ENCODE measurements at regions not wholly inside any gene's neighbourhood (a gene's known extent, or its start where the extent isn't known, plus 50 kb on each side); places are given as distances from the start of the nearest gene placed in this dataset.
"Not testable (repeated sequence)": the region's sequence is repeated elsewhere in the genome, so short reads cannot be mapped to it uniquely, and the experiment has no call there.

DNA sequence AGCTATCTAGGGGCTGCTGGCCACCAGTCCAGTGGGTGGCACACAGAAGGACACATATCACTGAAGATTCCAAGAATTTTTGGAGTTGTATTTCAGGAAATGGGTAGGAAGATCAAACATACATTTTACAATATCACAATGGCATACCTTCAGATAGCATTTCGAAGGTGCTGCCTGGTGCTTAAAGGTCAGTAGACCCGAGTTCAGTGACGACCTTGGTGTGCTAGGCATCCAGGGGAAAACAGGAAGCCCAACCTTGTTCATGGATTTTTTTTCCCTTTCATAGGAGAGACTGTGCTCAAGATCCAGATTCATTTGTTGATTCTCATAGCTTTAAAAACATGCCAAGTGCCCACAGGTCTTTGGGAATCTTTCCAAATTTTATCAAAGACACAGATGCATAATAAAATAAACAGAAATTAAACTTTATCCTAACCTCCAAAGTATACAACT is 51.0 kb upstream of the RCBTB2 start:
- no peak for DNase-seq

DNA sequence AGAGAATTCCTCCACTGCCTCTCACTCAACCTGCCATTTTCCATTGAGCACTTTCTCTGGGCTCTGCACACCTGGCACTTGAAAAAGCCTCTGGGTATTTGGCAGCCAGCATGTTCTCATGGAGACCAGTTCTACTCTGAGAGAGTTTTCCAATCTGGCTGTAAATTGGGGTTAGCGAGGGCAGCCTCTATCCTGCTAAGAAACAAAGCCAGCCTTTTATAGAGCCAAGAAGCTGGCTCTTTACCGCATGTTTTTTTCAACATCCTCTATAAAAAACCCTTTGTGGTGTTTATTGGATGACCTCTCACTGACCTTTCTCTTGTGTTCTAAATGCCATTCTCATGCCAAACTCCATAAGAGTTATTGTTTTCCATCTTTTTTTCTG is 52.6 kb upstream of the RCBTB2 start:
- DNase-seq = no peak

DNA sequence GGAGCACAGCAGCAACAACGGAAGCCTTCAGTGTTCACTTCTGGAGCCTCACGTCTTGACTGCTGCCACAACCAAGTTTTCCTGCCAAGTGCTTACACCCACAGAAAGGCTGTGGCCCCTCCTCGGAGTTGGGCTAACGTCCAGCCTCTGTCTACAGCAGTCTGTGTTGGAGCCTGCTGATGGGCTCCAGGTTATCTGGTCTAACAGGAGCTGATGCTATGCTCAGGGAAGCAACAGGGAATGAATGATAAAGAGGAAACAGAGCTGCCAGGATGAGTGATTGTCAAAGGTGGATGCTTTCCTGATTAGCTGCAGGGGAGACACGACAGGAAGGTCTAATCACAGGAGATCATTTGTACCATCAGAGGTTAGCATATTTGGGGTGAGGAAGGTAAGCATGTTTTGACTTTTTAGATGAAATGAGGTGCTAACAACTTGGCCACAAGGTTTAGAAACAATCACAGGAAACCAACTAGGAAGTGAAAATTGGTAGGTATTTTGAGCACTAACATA is 53.8 kb upstream of the RCBTB2 start:
- DNase-seq = no peak

DNA sequence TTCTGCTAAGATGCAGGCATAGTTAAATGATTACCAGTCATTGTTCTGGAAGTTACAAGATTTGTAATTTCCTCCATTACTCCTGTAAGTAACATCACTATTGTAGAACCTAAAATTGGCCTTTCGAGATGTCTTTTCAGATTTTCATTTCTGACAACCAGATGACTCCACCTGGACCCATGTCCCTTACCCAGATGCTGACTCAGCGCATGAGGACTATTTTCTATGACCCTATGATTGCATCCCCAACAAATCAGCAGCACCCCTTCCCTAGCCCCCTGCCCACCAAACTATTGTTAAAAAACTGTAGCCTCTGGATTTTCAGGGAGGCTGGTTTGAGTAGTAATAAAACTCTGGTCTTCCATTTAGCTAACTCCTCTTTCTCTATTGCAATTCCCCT is 55.2 kb upstream of the RCBTB2 start:
- no peak for DNase-seq

DNA sequence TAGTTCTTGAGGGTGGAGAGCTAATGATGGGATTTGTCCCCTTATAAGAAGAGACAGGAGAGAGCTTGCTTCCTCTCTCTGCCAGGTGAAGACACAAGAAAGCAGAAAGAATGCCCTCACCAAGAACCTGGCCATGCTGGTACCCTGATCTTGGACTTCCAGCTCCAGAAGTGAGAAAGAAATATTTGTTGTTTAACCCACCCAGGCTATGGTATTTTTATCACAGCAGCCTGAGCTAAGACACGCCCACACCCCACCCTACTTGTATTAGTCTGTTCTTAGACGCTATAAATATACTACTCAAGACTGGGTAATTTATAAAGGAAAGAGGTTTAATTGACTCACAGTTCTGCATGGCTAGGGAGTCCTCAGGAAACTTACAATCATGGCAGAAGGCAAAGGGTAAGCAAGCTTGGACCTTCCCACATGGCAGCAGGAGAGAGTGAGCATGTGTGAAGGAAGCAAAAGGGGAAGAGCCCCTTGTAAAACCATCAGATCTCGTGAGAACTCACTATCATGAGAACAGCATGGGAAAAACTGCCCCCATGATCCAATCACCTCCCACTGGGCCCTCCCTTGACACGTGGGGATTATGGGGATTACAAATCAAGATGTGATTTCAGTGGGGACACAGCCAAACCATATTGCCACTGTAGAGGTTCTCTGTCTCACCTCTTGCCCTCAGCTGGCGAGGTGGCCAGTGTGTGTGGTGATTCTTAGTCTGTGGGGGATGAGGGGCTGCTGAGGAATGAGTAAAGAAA is 57.4 kb upstream of the RCBTB2 start:
- DNase-seq = no peak

DNA sequence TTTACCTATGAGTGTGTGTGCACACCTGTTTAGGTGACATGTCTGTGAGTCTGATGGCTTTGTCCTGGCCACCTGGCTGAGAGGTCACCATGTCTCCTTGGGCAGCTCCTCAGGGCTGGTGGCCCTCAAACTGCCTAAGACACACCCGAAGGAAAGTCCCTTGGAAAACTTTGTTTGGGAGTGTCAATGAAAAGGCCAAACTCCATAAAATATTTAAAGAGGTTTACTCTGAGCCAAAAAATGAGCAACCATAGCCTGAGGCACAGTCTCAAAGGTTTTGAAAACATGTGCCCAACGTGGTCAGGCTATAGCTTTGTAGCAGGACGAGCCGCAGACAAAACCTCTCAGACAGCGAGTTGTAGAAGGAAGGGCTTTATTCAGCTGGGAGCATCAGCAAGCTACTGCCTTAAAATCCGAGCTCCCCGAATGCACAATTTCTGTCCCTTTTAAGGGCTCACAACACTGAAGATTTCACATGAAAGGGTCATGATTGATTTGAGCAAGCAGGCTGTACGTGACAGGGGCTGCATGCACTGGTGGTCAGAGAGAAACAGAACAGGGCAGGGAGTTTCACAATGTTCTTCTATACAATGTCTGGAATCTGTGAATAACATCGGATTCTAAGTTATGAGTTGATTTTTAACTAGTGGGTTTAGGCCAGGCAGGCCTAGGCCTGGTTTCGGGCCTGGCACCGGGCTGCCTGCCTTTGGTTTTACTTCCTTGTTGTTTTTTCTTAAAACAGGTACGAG is 58.4 kb upstream of the RCBTB2 start:
- not testable (repeated sequence) for DNase-seq

DNA sequence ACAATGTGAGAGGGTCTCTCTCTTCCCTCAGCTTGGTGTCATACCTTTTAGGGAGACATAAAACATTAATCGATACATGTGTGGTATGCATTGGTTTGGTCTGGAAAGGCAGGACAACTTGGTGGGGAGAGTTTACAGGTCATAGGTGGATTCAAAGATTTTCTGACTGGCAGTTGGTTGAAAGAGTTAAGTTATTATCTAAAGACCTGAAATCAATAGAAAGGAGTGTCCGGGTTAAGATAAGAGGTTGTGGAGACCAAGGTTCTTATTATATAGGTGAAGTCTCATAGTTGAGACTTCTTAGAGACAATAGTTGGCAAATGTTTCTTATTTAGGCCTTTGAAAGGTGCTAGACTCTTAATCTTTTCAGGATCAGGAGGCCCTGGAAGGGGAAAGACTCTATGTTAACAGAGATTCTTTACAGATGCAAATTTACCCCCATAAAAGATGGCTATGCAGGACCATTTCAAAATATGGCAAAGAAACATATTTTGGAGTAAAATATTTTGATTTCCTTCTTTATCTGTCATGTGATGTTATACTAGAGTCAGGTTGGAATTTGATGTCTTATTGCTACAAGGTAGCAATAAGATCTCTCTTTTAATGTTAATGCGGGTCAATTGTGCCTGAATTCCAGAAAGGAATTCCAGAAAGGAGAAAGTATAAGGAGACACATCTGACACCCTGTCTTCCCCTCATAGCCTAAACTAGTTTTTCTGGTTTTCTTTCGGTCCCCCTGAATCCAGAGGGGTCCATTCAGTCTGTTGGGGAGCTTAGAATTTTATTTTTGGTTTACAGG is 59.2 kb upstream of the RCBTB2 start:
- no peak for DNase-seq

DNA sequence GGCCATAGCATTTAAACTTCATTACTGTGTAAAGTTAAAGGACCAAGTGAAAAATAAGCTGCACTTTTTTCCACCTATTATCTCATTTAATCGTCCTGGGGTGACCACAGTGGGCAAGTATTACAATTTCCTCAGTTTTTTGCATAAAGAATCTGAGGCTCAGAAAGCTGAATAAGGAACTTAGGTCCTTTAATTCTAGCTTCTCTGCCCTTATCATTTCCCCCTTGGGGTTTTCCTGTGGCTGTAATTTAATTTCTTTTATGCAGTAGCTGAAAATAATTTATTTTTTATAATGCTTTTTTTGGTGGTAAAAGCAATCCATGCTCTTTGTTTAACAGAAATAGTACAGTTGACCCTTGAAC is 59.8 kb upstream of the RCBTB2 start:
- no peak for DNase-seq

DNA sequence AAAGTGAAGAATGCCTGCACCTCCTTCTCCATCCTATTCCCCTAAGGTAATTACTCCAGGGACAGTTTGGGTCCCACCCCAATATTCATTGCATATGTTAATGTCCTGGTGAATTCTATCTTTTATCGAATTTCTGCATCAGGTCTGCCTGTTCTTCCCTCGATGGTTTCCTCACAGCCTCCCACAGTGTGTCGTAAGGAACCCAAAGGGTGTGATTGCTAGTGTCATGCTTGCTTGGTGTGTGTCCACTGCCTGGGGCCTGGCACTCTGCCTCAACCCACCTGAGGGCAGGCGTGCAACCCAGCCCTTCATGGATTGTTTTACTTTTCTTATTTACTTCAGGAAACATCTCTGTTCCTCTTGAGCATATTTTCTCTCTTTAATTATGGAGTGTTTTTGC is 60.2 kb upstream of the CYSLTR2 start:
- DNase-seq = no peak

DNA sequence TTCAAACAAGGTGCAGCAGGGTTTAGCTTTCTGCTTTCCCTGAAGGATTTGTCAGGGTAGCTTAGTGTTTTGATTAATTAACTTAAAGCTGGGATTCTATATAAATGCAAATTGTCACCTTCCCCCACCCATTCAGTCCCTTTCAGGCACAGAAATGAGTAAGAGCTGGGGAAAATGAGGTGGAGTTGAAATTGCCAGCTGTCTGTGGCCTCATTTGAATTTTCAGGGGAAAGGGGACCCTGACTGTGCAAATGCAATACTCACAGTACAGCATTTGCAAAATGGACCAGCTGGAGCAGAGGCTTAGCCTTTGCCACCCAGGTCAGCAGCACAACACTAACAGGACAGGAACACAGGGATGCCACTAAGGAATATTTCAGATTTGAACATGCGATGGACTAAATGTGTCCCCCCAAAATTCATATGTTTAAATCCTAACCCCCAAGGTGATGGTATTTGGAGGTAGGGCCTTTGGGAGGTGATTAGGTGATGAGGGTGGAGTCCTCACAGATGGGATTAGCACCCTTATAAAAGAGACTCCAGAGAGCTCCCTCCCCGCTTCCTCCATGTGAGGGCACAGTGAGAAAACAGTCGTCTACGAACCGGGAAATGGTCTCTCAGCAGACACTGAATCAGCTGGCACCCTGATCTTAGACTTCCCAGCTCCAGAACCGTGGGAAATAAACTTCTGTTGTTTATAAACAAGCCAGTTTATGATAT is 59.5 kb upstream of the CYSLTR2 start:
- no peak for DNase-seq

DNA sequence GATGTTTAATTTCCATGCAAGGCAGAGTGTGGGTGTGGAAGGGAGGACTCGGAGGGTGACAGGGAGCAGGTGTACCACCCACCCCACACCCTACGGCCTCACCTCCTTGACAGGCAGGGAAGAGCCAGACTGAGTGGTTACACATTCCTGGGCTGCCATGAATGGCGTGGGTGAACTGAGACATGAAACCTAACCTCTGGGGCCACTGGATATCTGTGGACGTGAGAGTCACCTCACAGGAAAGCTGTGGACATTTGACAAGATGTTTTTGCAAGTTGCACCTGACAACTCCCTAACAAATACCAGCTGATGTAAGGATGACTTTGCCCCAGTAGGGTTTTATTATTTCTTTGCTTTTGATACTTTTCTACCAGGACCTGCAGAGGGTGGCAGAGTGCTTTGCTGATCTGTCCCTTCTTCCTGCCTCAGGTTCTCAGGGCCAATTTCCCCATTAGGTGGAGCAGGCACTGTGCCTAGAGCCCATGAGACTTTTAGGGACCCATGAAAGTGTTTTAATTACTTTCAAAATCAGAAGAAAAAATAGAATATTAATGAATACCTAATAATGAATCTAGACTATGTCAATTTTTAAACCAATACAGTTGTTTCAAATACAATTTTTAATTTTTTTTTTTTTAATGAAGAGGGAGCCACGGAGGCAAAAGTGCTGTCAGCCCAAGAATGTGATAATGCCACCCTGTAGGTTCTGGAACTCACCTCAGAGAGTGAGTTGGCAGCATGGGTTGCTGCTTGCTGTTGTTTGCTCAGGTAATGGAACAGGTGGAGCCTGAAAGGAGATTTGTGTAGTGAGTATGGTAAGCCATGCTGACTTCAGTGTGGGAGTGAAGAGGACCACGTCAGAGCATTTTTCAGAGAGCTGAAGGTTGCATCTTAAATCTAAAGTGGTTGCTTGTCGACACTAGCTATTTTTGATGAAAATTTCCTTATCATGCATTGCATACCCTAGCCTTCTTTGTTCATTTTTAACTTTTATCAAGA is 58.0 kb upstream of the CYSLTR2 start:
- peak; percentile 59 for DNase-seq

DNA sequence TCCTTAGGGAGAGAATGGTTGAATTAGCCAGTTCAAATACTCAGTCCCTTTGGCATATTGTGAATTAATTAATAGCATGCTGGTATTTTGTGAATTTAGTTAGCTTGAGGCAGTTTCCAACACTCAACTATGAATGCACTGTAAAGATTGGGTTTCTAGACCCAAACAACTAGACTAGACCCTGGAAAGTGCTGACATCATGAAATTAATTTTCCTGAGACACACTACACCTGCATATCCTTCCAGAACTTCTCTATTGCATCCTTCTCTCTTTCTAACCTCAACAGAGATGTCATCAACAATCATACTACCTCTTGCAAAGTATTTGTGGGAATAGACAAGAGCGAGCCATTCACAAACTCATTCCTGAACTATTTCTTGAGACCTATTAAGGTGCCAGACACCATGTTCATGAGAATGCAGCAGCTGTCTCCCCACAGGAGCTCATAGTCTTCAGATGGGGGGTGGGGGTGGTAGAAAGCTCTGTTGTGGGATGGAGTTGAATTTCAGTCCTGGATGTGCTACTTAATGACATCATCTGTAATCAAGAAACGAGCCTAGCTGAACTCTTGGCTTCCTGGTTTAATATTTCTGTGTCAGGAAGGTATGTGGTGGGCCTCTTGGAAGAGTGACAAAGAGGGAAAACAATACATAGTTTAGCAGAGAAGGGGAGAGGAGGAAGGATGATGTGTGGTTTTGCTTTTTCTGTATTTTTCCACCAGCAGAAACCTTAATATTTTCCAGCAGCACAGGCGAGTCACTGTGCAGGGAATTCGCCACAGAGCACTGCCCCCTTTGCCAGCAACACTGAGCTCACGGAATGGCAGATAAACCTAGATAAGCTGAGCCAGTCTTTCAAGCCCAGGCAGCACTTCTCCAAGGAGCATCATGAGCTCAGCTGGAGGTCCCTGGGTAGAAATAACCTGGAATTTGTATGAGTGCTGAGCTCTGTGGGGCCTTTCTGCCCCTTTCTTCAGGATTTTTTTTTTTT is 53.1 kb upstream of the CYSLTR2 start:
- DNase-seq = peak; percentile 68

DNA sequence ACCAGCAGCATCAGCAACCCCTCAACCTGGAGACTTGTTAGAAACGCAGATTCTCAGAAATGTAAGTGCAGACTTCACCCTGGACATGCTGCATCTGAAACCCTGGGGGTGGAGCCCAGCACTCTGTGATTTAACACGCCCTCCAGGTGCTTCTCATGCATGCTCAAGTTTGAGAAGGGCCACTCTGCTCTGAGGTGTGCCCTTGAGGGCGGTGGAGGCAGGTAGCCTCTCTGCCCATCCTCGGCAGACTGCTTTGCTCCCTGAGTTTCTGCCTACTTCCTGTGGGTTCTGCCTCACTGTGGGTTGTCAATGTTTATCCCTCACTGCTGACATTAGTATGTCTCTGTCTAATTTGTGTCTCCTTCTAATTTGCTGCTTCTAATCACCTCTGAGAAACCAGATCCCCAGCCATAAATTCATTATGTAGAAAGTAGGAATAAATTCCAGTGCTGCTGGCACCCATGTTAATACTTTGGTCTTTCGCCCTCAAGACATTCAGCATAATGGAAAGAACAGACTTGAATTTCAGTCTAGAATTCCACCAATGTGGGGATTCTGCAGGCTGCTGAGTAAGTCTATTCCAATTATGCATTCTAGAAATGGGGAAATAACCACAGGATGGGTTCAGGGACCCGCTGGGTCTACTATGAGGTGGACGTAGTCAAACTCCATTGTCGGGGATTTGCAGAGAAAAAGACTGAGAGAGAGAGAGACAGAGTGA is 51.3 kb upstream of the CYSLTR2 start:
- no peak for DNase-seq

DNA sequence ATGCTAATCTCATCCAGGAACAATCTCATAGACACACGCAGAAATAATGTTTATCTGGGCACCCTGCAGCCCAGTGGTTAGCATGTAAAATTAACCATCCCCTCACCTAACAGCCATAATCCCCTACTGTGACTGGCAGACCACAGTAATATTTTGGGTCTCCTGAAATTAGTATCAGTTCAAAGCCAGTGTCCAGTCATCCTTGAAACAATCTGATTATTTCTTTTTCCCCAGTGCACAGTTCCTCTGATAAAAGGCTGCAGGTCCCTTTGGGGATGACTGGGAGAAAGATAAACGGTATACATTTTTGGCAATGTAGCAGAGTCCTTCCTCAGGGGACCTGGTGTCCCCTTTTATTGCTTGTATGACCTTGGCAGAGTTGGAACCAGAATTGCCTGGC is 50.4 kb upstream of the CYSLTR2 start:
- DNase-seq = no peak
